Hepatocyte (in vitro differentiated cells): ENCODE measurements at regions not wholly inside any gene's neighbourhood (a gene's known extent, or its start where the extent isn't known, plus 50 kb on each side); places are given as distances from the start of the nearest gene placed in this dataset.

Experiments used
- EZH2 ChIP-seq: fragments of 200-600 bp; sonication (generic); IDR thresholded peaks from 2 replicates; pipeline ENCODE4 v1.6.1; 2016; ENCODE audit warnings: antibody characterized with exemption, mild to moderate bottlenecking, borderline replicate concordance
- EZH2phosphoT487 ChIP-seq: fragments of 200-600 bp; sonication (generic); IDR thresholded peaks from one replicate; pipeline ENCODE4 v1.6.1; 2018; ENCODE audit warnings: antibody characterized with exemption, mild to moderate bottlenecking, low read depth, moderate library complexity; ENCODE audit not compliant: unreplicated experiment, severe bottlenecking
- TF ChIP-seq, protein P1 (sequence below): fragments of 200-600 bp; sonication (generic); IDR thresholded peaks from 2 replicates; pipeline ENCODE4 v1.5.1; 2016; ENCODE audit warnings: antibody characterized with exemption, mild to moderate bottlenecking; ENCODE audit not compliant: poor library complexity

DNA sequence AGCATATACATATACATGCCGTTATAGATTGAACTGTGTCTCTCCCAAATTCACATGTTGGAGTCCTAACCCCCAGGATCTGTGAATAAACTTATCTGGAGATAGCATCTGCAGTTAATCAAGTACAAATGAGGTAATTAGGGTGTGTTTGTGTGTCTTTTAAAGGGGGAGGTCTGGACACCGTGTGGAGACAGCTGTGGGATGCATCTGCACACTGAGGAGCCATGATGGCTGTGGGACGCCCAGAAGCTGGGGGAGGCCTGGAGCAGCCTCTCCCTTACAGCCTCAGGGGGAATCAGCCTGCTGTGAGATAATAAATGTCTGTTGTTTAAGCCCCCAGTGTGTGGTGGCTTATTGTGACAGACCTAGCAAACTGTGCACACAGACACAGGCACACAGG is 51.8 kb upstream of the COL18A1 start:
- TF ChIP-seq, protein P1, sequence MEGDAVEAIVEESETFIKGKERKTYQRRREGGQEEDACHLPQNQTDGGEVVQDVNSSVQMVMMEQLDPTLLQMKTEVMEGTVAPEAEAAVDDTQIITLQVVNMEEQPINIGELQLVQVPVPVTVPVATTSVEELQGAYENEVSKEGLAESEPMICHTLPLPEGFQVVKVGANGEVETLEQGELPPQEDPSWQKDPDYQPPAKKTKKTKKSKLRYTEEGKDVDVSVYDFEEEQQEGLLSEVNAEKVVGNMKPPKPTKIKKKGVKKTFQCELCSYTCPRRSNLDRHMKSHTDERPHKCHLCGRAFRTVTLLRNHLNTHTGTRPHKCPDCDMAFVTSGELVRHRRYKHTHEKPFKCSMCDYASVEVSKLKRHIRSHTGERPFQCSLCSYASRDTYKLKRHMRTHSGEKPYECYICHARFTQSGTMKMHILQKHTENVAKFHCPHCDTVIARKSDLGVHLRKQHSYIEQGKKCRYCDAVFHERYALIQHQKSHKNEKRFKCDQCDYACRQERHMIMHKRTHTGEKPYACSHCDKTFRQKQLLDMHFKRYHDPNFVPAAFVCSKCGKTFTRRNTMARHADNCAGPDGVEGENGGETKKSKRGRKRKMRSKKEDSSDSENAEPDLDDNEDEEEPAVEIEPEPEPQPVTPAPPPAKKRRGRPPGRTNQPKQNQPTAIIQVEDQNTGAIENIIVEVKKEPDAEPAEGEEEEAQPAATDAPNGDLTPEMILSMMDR: no peak
- no peak for TF ChIP-seq EZH2
- TF ChIP-seq EZH2phosphoT487: no peak
